PC-9 (cell line): ENCODE measurements at regions not wholly inside any gene's neighbourhood (a gene's known extent, or its start where the extent isn't known, plus 50 kb on each side); places are given as distances from the start of the nearest gene placed in this dataset.
"Not testable (repeated sequence)": the region's sequence is repeated elsewhere in the genome, so short reads cannot be mapped to it uniquely, and the experiment has no call there.

Source experiments
- CTCF ChIP-seq: fragments of 200-600 bp; sonication (generic); conservative IDR thresholded peaks from 2 replicates; pipeline ENCODE4 v1.6.1; 2017; ENCODE audit warnings: mixed run types, antibody characterized with exemption, mild to moderate bottlenecking, moderate library complexity
- EZH2 ChIP-seq: fragments of 200-600 bp; sonication (generic); IDR thresholded peaks from 2 replicates; pipeline ENCODE4 v1.8.0; 2017; ENCODE audit warnings: antibody characterized with exemption, low read depth

- TF ChIP-seq CTCF, EZH2: not testable (repeated sequence)
These were observed 349.2 kb upstream of the PLGLB2 start for GRCh38 chr2:87398567-87399305.
